ENCODE measurements at regions not wholly inside any gene's neighbourhood (a gene's known extent, or its start where the extent isn't known, plus 50 kb on each side); places are given as distances from the start of the nearest gene placed in this dataset.

- H3K27ac ChIP-seq (ENCODE audit: extremely low read depth, low read depth, low read length), result no peak overlapping the region
- no peaks in the 10 kb centered on the region for H3K9me3 ChIP-seq (ENCODE audit: control insufficient read depth, insufficient read depth, low read depth, low read length)
- POLR2A ChIA-PET, result no interaction called here
- TF ChIP-seq ZNF214 (tag by site-specific recombination; IDR thresholded peaks at IDR 0.05; ENCODE audit: borderline replicate concordance) (no peak), ZNF629 (tag by site-specific recombination; IDR thresholded peaks at IDR 0.05) (0 out of 2 replicates have a peak, but pooled peaks have one; percentile 21)
- H3K4me1 ChIP-seq (ENCODE audit: control insufficient read depth, insufficient read depth, low read length), result no peaks in the 10 kb centered on the region
- H3K4me3 ChIP-seq (ENCODE audit: low read depth, low read length), result no peak overlapping the region
- H3K36me3 ChIP-seq (ENCODE audit: control insufficient read depth in 2 of 2, insufficient read depth in 1 of 2, low read length in 2 of 2), result no peaks in the 10 kb centered on the region
- CTCF ChIA-PET, result interaction anchor here (1.2 kb wide), 1 partner anchor 33 kb away, joined by 3 read pairs; no protein-coding TSS in a partner anchor
These were observed 68.8 kb downstream of the GJA1 start for GRCh38 chr6:121504227-121504626.

GRCh38 chr6:121505284-121505683, 69.8 kb downstream of the GJA1 start:
- Histone ChIP-seq H3K9me3 (ENCODE audit: control insufficient read depth, insufficient read depth, low read depth, low read length) (no peaks in the 10 kb centered on the region), H3K4me1 (ENCODE audit: control insufficient read depth, insufficient read depth, low read length) (no peaks in the 10 kb centered on the region), H3K27ac (ENCODE audit: extremely low read depth, low read depth, low read length) (no peak overlapping the region), H3K4me3 (ENCODE audit: low read depth, low read length) (no peak overlapping the region), H3K36me3 (ENCODE audit: control insufficient read depth in 2 of 2, insufficient read depth in 1 of 2, low read length in 2 of 2) (no peaks in the 10 kb centered on the region)
- POLR2A ChIA-PET, result no interaction called here
- CTCF ChIA-PET, result interaction anchor here (1.2 kb wide), 1 partner anchor 32 kb away, joined by 3 read pairs; no protein-coding TSS in a partner anchor
- no peak for TF ChIP-seq ZNF571 (tag by site-specific recombination; IDR thresholded peaks at IDR 0.05)
- TF ChIP-seq KLF17 (tag by site-specific recombination; IDR thresholded peaks at IDR 0.05), result no peak
- TF ChIP-seq ZNF433 (tag by site-specific recombination; IDR thresholded peaks at IDR 0.05; ENCODE audit: low read depth), result no peak
- TF ChIP-seq YY2 (tag by site-specific recombination; IDR thresholded peaks at IDR 0.05), result no peak
- no peak for TF ChIP-seq ZNF585B (tag by site-specific recombination; IDR thresholded peaks at IDR 0.05)
- TF ChIP-seq KLF16 (tag by site-specific recombination; IDR thresholded peaks at IDR 0.05), result no peak
- no peak for TF ChIP-seq ZNF629 (tag by site-specific recombination; IDR thresholded peaks at IDR 0.05)
- TF ChIP-seq ZFP3 (tag by site-specific recombination; IDR thresholded peaks at IDR 0.05; ENCODE audit: low read depth), result no peak
- TF ChIP-seq ZNF530 (tag by site-specific recombination; IDR thresholded peaks at IDR 0.05; ENCODE audit: low read depth), result no peak
- no peak for TF ChIP-seq ZNF488 (tag by site-specific recombination; IDR thresholded peaks at IDR 0.05)
- TF ChIP-seq ZNF350 (tag by site-specific recombination; IDR thresholded peaks at IDR 0.05), result no peak
- TF ChIP-seq ZNF560 (tag by site-specific recombination; IDR thresholded peaks at IDR 0.05; ENCODE audit: borderline replicate concordance), result no peak
- no peak for TF ChIP-seq ZNF174 (tag by site-specific recombination; IDR thresholded peaks at IDR 0.05)
- TF ChIP-seq ZBTB17 (tag by site-specific recombination; IDR thresholded peaks at IDR 0.05), result no peak
- TF ChIP-seq ZNF302 (tag by site-specific recombination; IDR thresholded peaks at IDR 0.05; ENCODE audit: low read depth), result no peak
- no peak for TF ChIP-seq ZNF146 (tag by site-specific recombination; IDR thresholded peaks at IDR 0.05)
- TF ChIP-seq SCRT1 (tag by site-specific recombination; IDR thresholded peaks at IDR 0.05; ENCODE audit: borderline replicate concordance), result no peak
- no peak for TF ChIP-seq ZNF449 (tag by site-specific recombination; IDR thresholded peaks at IDR 0.05)
- no peak for TF ChIP-seq ZNF239 (tag by site-specific recombination; IDR thresholded peaks at IDR 0.05)
